Central memory CD8-positive, alpha-beta T cell (primary cell): ENCODE measurements at regions not wholly inside any gene's neighbourhood (a gene's known extent, or its start where the extent isn't known, plus 50 kb on each side); places are given as distances from the start of the nearest gene placed in this dataset.
A peak's percentile ranks its signal among the peaks of the same experiment; 100 is the strongest.

Experiments
- ATAC-seq: fragments of 150-1000 bp; cut with Tn5 transposase; replicated peaks from 2 replicates; pipeline ENCODE4 v1.10.0; 2022; ENCODE audit warnings: mild to moderate bottlenecking, moderate FRiP score, moderate number of reproducible peaks; ENCODE audit not compliant: poor library complexity, severe bottlenecking; ENCODE audit errors: extremely low read depth
- DNase-seq, 2 donors: peaks; one replicate each; pipeline ENCODE4 v3.0.0; 2021; ENCODE audit warnings: low spot score in 2 of 2
- H3K27ac Mint-ChIP-seq: one replicate; pipeline ENCODE4 v1.8.0; 2022; ENCODE audit warnings: low read depth, mild to moderate bottlenecking, moderate library complexity, mixed read lengths
- H3K27me3 Mint-ChIP-seq: one replicate; pipeline ENCODE4 v1.8.0; 2022; ENCODE audit warnings: mixed read lengths
- H3K36me3 Mint-ChIP-seq: one replicate; pipeline ENCODE4 v1.8.0; 2022; ENCODE audit warnings: mild to moderate bottlenecking, moderate library complexity, mixed read lengths; ENCODE audit not compliant: insufficient read depth
- H3K4me1 Mint-ChIP-seq: one replicate; pipeline ENCODE4 v1.8.0; 2022; ENCODE audit warnings: mixed read lengths
- H3K4me3 Mint-ChIP-seq: one replicate; pipeline ENCODE4 v1.8.0; 2022; ENCODE audit warnings: mild to moderate bottlenecking, moderate library complexity, mixed read lengths
- H3K9me3 Mint-ChIP-seq: one replicate; pipeline ENCODE4 v1.8.0; 2022; ENCODE audit warnings: mixed read lengths

DNA sequence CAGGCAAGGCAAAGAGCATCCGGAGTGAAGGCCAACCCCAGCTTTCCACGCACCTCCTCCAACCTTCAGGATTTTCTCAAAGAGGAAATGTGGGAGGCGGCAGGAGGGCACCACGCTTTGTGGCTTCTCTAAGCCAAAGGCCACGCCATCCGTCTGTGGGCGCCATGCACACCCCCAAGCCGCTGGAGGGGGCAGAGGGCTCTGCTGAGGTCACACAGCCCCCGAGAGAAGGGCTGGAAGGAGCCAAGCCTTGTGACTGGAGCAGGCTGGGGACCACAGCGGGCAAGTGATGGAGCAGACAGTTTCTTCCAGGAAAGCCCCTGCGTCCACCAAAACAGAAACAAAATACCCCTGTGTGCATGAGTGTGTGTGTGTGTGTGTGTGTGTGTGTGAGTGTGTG lies 527.4 kb downstream of the BRD1 start:
- DNase-seq: no peak
- Mint-ChIP-seq H3K27me3 (peaks cover 29% of the 10 kb centered on the region), H3K4me3 (no peak overlapping the region), H3K4me1 (no peaks in the 10 kb centered on the region), H3K27ac (no peak overlapping the region), H3K36me3 (no peaks in the 10 kb centered on the region), H3K9me3 (no peaks in the 10 kb centered on the region)
- no peak for ATAC-seq

GRCh38 chr22:49299821-49300231 lies 527.8 kb downstream of the BRD1 start:
- Mint-ChIP-seq H3K27ac (no peak overlapping the region), H3K36me3 (no peaks in the 10 kb centered on the region), H3K9me3 (no peaks in the 10 kb centered on the region), H3K4me1 (no peaks in the 10 kb centered on the region), H3K4me3 (no peak overlapping the region), H3K27me3 (peaks cover 31% of the 10 kb centered on the region)
- DNase-seq: peak in 1 of 2 donors; percentile 7
- no peak for ATAC-seq

- H3K27ac Mint-ChIP-seq: no peak overlapping the region
- H3K9me3 Mint-ChIP-seq: no peaks in the 10 kb centered on the region
- no peak overlapping the region for H3K4me3 Mint-ChIP-seq
- no peaks in the 10 kb centered on the region for H3K36me3 Mint-ChIP-seq
- H3K4me1 Mint-ChIP-seq: no peaks in the 10 kb centered on the region
- DNase-seq: peak; percentile 1 to 3
- H3K27me3 Mint-ChIP-seq: peaks cover 29% of the 10 kb centered on the region
- no peak for ATAC-seq
These were observed 528.6 kb downstream of the BRD1 start for GRCh38 chr22:49298834-49299750.

- H3K9me3 Mint-ChIP-seq: peaks cover 7% of the 10 kb centered on the region
- ATAC-seq (no peak), DNase-seq (peak; percentile 2 to 12)
- H3K27me3 Mint-ChIP-seq: peaks cover 19% of the 10 kb centered on the region
- no peak overlapping the region for H3K4me3 Mint-ChIP-seq
- no peak overlapping the region for H3K27ac Mint-ChIP-seq
- H3K36me3 Mint-ChIP-seq: no peaks in the 10 kb centered on the region
- no peaks in the 10 kb centered on the region for H3K4me1 Mint-ChIP-seq
These were observed 529.6 kb downstream of the BRD1 start for GRCh38 chr22:49297871-49298721.

- Mint-ChIP-seq H3K27ac (no peak overlapping the region), H3K4me1 (no peaks in the 10 kb centered on the region), H3K9me3 (peaks cover 7% of the 10 kb centered on the region), H3K4me3 (no peak overlapping the region), H3K27me3 (peaks cover 12% of the 10 kb centered on the region), H3K36me3 (peaks cover 2% of the 10 kb centered on the region)
- DNase-seq: peak; percentile 5 to 11
- no peak for ATAC-seq
These were observed 530.3 kb downstream of the BRD1 start for GRCh38 chr22:49297286-49297870.

DNA sequence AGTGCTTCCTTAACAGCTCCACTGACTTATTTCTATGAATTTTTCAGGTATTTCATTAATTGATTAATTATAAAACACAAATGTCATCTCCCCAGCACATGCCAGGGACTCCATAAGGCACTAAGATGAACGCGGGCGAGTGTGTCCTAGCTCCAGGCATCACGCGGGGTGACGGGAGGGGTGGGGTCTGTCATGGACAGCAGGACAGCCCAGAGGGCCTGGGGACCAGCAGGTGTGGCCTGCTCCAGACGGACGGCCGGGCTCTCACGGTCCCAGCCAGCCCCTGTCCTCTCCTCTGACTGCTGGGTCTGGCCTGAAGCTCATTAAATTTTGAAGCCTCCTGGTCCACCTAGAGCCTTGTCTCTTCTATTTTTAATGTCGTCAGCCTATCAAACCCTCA lies 531.1 kb downstream of the BRD1 start:
- ATAC-seq: no peak
- peaks cover 2% of the 10 kb centered on the region for H3K36me3 Mint-ChIP-seq

DNA sequence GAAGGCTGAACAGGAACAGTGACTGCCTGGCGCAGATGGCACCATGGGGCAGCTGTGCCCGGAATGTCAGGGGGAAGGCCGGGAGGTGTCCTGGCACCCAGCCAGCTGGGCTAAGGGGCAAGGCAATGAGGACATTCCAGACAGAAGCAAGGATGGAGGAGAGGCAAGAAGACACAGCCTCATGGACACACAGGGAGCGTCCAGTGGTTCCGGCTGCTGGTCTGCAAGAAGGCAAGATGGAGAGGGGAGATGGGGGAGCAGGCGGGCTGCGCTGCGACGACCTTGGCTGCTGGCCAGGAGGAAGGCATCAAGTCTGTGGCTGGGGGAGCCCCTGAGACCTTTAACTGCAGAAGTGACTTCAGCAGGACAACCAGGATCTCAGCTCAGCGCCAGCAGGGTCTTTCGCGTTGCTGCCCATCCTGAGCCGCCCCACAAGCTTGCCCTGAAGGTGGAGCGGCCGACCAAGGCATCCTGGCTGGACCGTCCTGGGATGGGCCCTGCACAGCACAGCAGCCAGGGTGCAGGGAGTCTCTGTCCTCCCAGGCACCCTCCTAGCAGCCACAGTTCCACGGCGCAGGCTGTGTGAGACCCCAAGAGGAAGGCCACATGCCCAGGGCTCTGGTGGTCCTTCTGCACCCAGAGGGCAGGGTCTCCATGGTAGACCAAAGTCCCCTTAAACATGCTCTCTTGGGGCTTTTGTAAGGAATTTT lies 531.7 kb downstream of the BRD1 start:
- H3K4me1 Mint-ChIP-seq: no peaks in the 10 kb centered on the region
- DNase-seq (peak; percentile 2 to 11), ATAC-seq (no peak)
- peaks cover 12% of the 10 kb centered on the region for H3K27me3 Mint-ChIP-seq
- H3K9me3 Mint-ChIP-seq: peaks cover 7% of the 10 kb centered on the region
- peaks cover 2% of the 10 kb centered on the region for H3K36me3 Mint-ChIP-seq
- no peak overlapping the region for H3K4me3 Mint-ChIP-seq
- H3K27ac Mint-ChIP-seq: no peak overlapping the region

More for the DNA sequence above, 531.1 kb downstream of the BRD1 start:
- DNase-seq: peak; percentile 1 to 6
- Mint-ChIP-seq H3K9me3 (peaks cover 7% of the 10 kb centered on the region), H3K4me3 (no peak overlapping the region), H3K27ac (no peak overlapping the region), H3K4me1 (no peaks in the 10 kb centered on the region), H3K27me3 (peaks cover 12% of the 10 kb centered on the region)

DNA sequence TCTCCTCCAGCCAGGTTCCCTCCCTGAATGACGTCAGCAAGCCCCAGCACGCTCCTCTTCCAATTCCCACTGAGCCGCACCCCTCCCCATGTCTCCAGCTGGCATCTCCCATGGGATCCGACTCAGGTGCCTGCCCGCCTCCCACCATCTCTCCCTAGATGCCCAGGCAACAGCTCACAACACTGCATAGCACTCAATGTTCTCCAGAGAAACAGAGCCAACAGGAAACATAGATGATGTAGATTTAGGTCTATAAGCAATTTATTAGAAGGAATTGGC lies 532.3 kb downstream of the BRD1 start:
- Mint-ChIP-seq H3K9me3 (peaks cover 7% of the 10 kb centered on the region), H3K4me1 (no peaks in the 10 kb centered on the region), H3K27ac (no peak overlapping the region), H3K4me3 (no peak overlapping the region), H3K27me3 (peaks cover 12% of the 10 kb centered on the region), H3K36me3 (peaks cover 2% of the 10 kb centered on the region)
- ATAC-seq (no peak), DNase-seq (peak in 1 of 2 donors; percentile 3)

DNA sequence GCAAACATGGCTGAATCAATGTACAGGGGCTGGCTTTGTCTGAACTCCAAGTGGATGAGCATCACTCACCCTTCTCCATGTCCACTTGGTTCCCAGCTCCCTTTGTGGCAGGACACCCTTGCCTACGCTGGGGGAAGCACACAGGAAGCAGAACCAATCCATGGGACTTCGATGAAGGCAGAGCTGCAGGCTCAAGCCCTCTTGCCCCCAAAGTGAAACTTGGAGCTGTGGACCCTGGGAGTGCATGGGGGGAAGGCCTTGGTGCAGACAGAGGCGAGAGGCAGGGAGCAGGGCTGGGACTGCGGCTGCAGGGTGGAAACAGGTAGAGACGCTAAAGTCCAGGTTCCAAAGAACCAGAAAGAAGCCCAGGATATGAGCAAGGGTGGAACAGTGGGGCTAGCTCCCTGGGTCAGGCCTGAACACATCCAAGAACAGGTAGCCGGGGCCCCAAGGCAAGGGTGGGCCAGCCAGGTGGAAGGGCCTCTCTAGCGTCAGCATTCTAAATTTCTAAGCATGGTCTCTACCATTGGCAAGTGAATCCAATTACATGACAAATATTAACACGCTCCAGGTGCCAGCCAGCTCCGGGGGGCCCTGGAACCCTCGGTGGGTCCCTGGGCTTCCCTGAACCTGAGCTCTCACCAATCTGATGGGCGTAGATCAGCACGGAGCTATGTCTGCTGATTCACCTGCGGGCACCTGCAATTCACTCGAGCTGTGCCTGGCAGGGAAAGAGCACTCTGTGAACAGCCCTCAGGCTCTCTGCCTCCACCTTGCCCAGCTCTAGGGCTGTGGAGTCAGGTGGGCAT lies 532.8 kb downstream of the BRD1 start:
- H3K27ac Mint-ChIP-seq: no peak overlapping the region
- H3K4me3 Mint-ChIP-seq: no peak overlapping the region
- H3K27me3 Mint-ChIP-seq: peaks cover 12% of the 10 kb centered on the region
- peaks cover 2% of the 10 kb centered on the region for H3K36me3 Mint-ChIP-seq
- DNase-seq (peak; percentile 5 to 7), ATAC-seq (no peak)
- peaks cover 7% of the 10 kb centered on the region for H3K9me3 Mint-ChIP-seq
- H3K4me1 Mint-ChIP-seq: no peaks in the 10 kb centered on the region

GRCh38 chr22:49292909-49293308 lies 534.8 kb downstream of the BRD1 start:
- Mint-ChIP-seq H3K4me1 (no peaks in the 10 kb centered on the region), H3K36me3 (peaks cover 2% of the 10 kb centered on the region), H3K4me3 (no peak overlapping the region), H3K27me3 (peaks cover 12% of the 10 kb centered on the region), H3K9me3 (peaks cover 7% of the 10 kb centered on the region), H3K27ac (no peak overlapping the region)
- DNase-seq (no peak), ATAC-seq (no peak)

DNA sequence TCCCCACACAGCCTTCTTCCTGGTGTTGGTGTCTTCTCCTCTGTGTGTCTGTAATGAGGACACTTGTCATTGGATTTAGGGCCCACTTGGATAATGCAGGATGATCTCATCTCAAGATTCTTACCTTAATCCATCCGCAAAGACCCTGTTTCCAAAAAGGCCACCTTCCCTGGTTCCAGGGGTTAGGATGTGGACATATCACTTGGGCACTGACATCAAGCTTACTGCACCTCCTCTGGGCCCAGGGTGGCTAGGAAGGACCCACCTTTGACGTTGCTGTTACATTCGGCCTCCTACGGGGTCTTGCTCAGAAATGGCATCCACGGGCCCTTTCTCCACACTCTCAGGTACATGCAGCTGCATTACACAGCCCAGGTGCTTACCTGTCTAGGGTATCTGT lies 535.9 kb downstream of the BRD1 start:
- Mint-ChIP-seq H3K4me1 (no peaks in the 10 kb centered on the region), H3K4me3 (no peak overlapping the region), H3K27ac (no peak overlapping the region), H3K27me3 (peaks cover 12% of the 10 kb centered on the region), H3K36me3 (peaks cover 2% of the 10 kb centered on the region), H3K9me3 (peaks cover 7% of the 10 kb centered on the region)
- ATAC-seq (no peak), DNase-seq (no peak)
